H1 (cell line): ENCODE measurements at regions not wholly inside any gene's neighbourhood (a gene's known extent, or its start where the extent isn't known, plus 50 kb on each side); places are given as distances from the start of the nearest gene placed in this dataset.

Experiments
- CTCF ChIA-PET: fragments of 300-600 bp; sonication (Branson Sonifier 250); formaldehyde crosslinking; loops from one replicate; lab custom pipeline; 2021; ENCODE audit not compliant: partially characterized antibody; lab: Charles Lee
- POLR2A ChIA-PET: fragments of 300-600 bp; sonication (Branson Sonifier 250); formaldehyde crosslinking; loops from one replicate; lab custom pipeline; 2021; ENCODE audit warnings: inconsistent platforms; ENCODE audit not compliant: partially characterized antibody; lab: Charles Lee
- DNase-seq, 2 experiments: peaks; one replicate each; pipeline versions ENCODE4 v3.0.0 to v3.0.0-alpha.2; 2010 to 2022; ENCODE audit warnings: low spot score in 2 of 2, low read depth in 1 of 2, mixed read lengths in 1 of 2
- FAIRE-seq: peaks from 2 replicates; lab custom pipeline; 2011; peaks lifted over from hg19 to GRCh38; lab: Jason Lieb, UNC
- H2AFZ ChIP-seq: 2 replicates; pipeline ENCODE4 v1.8.1; 2012; ENCODE audit warnings: low read length, inconsistent platforms
- H2AK5ac ChIP-seq: 2 replicates; pipeline ENCODE4 v1.6.1; 2013; ENCODE audit warnings: low read depth, low read length
- H2BK120ac ChIP-seq: replicated peaks from 2 replicates; pipeline ENCODE3; 2013; ENCODE audit warnings: low read depth, low read length, inconsistent platforms
- H2BK12ac ChIP-seq: 2 replicates; pipeline ENCODE4 v1.6.1; 2013; ENCODE audit warnings: low read depth, low read length
- H2BK15ac ChIP-seq: 2 replicates; pipeline ENCODE4 v1.6.1; 2013; ENCODE audit warnings: low read length
- H2BK20ac ChIP-seq: 2 replicates; pipeline ENCODE4 v1.6.1; 2013; ENCODE audit warnings: low read length
- H2BK5ac ChIP-seq: 2 replicates; pipeline ENCODE4 v1.6.1; 2013; ENCODE audit warnings: low read depth, low read length
- H3K14ac ChIP-seq: 2 replicates; pipeline ENCODE4 v1.6.1; 2013; ENCODE audit warnings: inconsistent platforms; ENCODE audit not compliant: insufficient read length
- H3K18ac ChIP-seq: 2 replicates; pipeline ENCODE4 v1.6.1; 2013; ENCODE audit warnings: low read length; ENCODE audit errors: extremely low read depth
- H3K23ac ChIP-seq: 2 replicates; pipeline ENCODE4 v1.6.1; 2013; ENCODE audit warnings: inconsistent platforms; ENCODE audit not compliant: insufficient read length
- H3K23me2 ChIP-seq: 2 replicates; pipeline ENCODE4 v1.6.1; 2013; ENCODE audit warnings: low read depth, low read length
- H3K27ac ChIP-seq: 2 replicates; pipeline ENCODE4 v1.6.1; 2011; ENCODE audit warnings: low read depth, low read length, inconsistent platforms
- H3K27me3 ChIP-seq, 4 experiments: replicated peaks in 1 of 4; 1 replicate in 1 of 4; 2 replicates in 3 of 4; pipeline versions ENCODE4 v1.6.1 to v1.8.1; 2011 to 2013; ENCODE audit warnings: low read length in 3 of 4, mild to moderate bottlenecking in 3 of 4, inconsistent platforms in 2 of 4, mixed read lengths in 2 of 4, moderate library complexity in 1 of 4; ENCODE audit not compliant: control insufficient read depth in 3 of 4, insufficient read depth in 3 of 4; ENCODE audit errors: extremely low read depth in 1 of 4
- H3K36me3 ChIP-seq, 4 experiments: 2 replicates each; pipeline versions ENCODE4 v1.6.1 to v1.8.1; 2011 to 2013; ENCODE audit warnings: mild to moderate bottlenecking in 4 of 4, low read length in 3 of 4, moderate library complexity in 2 of 4, control low read depth in 1 of 4, inconsistent platforms in 1 of 4; ENCODE audit not compliant: insufficient read depth in 4 of 4, control insufficient read depth in 2 of 4
- H3K4ac ChIP-seq: replicated peaks from 2 replicates; pipeline ENCODE3; 2013; ENCODE audit warnings: low read length, low read depth, mixed read lengths, inconsistent platforms; ENCODE audit not compliant: insufficient read length
- H3K4me1 ChIP-seq, 4 experiments: replicated peaks in 1 of 4; 1 replicate in 1 of 4; 2 replicates in 3 of 4; pipeline versions ENCODE4 v1.6.1 to v1.8.1; 2011 to 2013; ENCODE audit warnings: low read length in 3 of 4, inconsistent platforms in 2 of 4, mixed read lengths in 1 of 4; ENCODE audit not compliant: insufficient read depth in 4 of 4, control insufficient read depth in 3 of 4
- H3K4me2 ChIP-seq, 2 experiments: 2 replicates each; pipeline versions ENCODE4 v1.6.1 to v1.8.1; 2011 to 2013; ENCODE audit warnings: low read depth in 2 of 2, low read length in 2 of 2, control low read depth in 1 of 2, inconsistent platforms in 1 of 2, mild to moderate bottlenecking in 1 of 2; ENCODE audit not compliant: insufficient read depth in 1 of 2
- H3K4me3 ChIP-seq, 4 experiments: fragments of 200-600, 300-600 bp in 1 of 4; sonication (generic), shearing (Covaris generic), sonication (Bioruptor Twin) in 1 of 4; 2 replicates each; pipeline versions ENCODE4 v1.5.1 to v1.8.1; 2011 to 2016; ENCODE audit warnings: low read length in 4 of 4, low read depth in 3 of 4, control low read depth in 2 of 4, inconsistent platforms in 2 of 4, mild to moderate bottlenecking in 2 of 4, mixed read lengths in 1 of 4, moderate library complexity in 1 of 4; ENCODE audit not compliant: insufficient read depth in 2 of 4; ENCODE audit errors: extremely low read depth in 1 of 4
- H3K56ac ChIP-seq: replicated peaks from 2 replicates; pipeline ENCODE3; 2013; ENCODE audit warnings: low read depth, mild to moderate bottlenecking, mixed read lengths, low read length, inconsistent platforms; ENCODE audit not compliant: insufficient read length
- H3K79me1 ChIP-seq: 2 replicates; pipeline ENCODE4 v1.6.1; 2013; ENCODE audit warnings: low read depth, low read length, control low read depth
- H3K79me2 ChIP-seq, 2 experiments: 2 replicates each; pipeline versions ENCODE4 v1.6.1 to v1.8.1; 2012 to 2013; ENCODE audit warnings: low read length in 2 of 2, mild to moderate bottlenecking in 2 of 2, inconsistent platforms in 1 of 2; ENCODE audit not compliant: insufficient read depth in 2 of 2, control insufficient read depth in 1 of 2
- H3K9ac ChIP-seq, 4 experiments: replicated peaks in 1 of 4; 1 replicate in 1 of 4; 2 replicates in 3 of 4; pipeline versions ENCODE4 v1.6.1 to v1.8.1; 2011 to 2013; ENCODE audit warnings: low read depth in 3 of 4, low read length in 3 of 4, control low read depth in 2 of 4, mild to moderate bottlenecking in 2 of 4, moderate library complexity in 2 of 4, inconsistent platforms in 1 of 4; ENCODE audit errors: extremely low read depth in 1 of 4
- H3K9me3 ChIP-seq, 2 experiments: 2 replicates each; pipeline versions ENCODE4 v1.6.1 to v1.8.1; 2012 to 2013; ENCODE audit warnings: mild to moderate bottlenecking in 2 of 2, moderate library complexity in 2 of 2, control low read depth in 1 of 2, inconsistent platforms in 1 of 2, low read depth in 1 of 2, low read length in 1 of 2, mixed read lengths in 1 of 2; ENCODE audit not compliant: insufficient read depth in 2 of 2
- H4K20me1 ChIP-seq, 2 experiments: replicated peaks in 1 of 2; 2 replicates each; pipeline versions ENCODE3 to v1.8.1; 2011 to 2013; ENCODE audit warnings: inconsistent platforms in 2 of 2, low read length in 2 of 2, mild to moderate bottlenecking in 1 of 2; ENCODE audit not compliant: insufficient read depth in 2 of 2, control insufficient read depth in 1 of 2
- H4K5ac ChIP-seq: 2 replicates; pipeline ENCODE4 v1.6.1; 2013; ENCODE audit warnings: low read length, low read depth, mixed read lengths, inconsistent platforms; ENCODE audit not compliant: insufficient read length
- H4K8ac ChIP-seq: 2 replicates; pipeline ENCODE4 v1.8.0; 2013; ENCODE audit warnings: mild to moderate bottlenecking, moderate library complexity, low read length, inconsistent platforms; ENCODE audit not compliant: insufficient read depth; ENCODE audit errors: extremely low read depth
- H4K91ac ChIP-seq: replicated peaks from 2 replicates; pipeline ENCODE3; 2013; ENCODE audit warnings: low read length, mixed read lengths, inconsistent platforms; ENCODE audit not compliant: insufficient read length
- BACH1 ChIP-seq: IDR thresholded peaks from 2 replicates; pipeline ENCODE4 v1.6.1; 2012; ENCODE audit warnings: low read length, improper control_type of control experiment
- CHD2 ChIP-seq: IDR thresholded peaks from 2 replicates; pipeline ENCODE4 v1.6.1; 2012; ENCODE audit warnings: low read length, improper control_type of control experiment
- JUND ChIP-seq: IDR thresholded peaks from 2 replicates; pipeline ENCODE4 v1.6.1; 2011; ENCODE audit warnings: mild to moderate bottlenecking, improper control_type of control experiment, low read length
- KDM1A ChIP-seq: fragments of 200-600, 300-600 bp; sonication (generic); IDR thresholded peaks from 2 replicates; pipeline ENCODE4 v1.7.1; 2016; ENCODE audit warnings: mild to moderate bottlenecking, low read length, borderline replicate concordance
- RAD21 ChIP-seq, 2 experiments: IDR thresholded peaks in 1 of 2; conservative IDR thresholded peaks in 1 of 2; 2 replicates each; pipeline ENCODE4 v1.6.1; 2011; ENCODE audit warnings: low read depth in 2 of 2, low read length in 2 of 2, improper control_type of control experiment in 1 of 2, inconsistent platforms in 1 of 2, mild to moderate bottlenecking in 1 of 2, moderate library complexity in 1 of 2
- RFX5 ChIP-seq: IDR thresholded peaks from 2 replicates; pipeline ENCODE4 v1.6.1; 2011; ENCODE audit warnings: low read depth, low read length, improper control_type of control experiment, borderline replicate concordance
- RNF2 ChIP-seq: fragments of 200-900, 300-1000 bp; sonication (generic); IDR thresholded peaks from 2 replicates; pipeline ENCODE4 v1.7.1; 2016; ENCODE audit warnings: borderline replicate concordance, low read depth, mild to moderate bottlenecking, antibody characterized with exemption, low read length; ENCODE audit not compliant: poor library complexity, severe bottlenecking; ENCODE audit errors: missing control alignments
- RXRA ChIP-seq: IDR thresholded peaks from 2 replicates; pipeline ENCODE4 v1.6.1; 2011; ENCODE audit warnings: low read depth, mild to moderate bottlenecking, low read length, moderate library complexity; ENCODE audit not compliant: insufficient read depth
- SP4 ChIP-seq: IDR thresholded peaks from 2 replicates; pipeline ENCODE4 v1.6.1; 2012; ENCODE audit warnings: low read length, inconsistent platforms
- TCF12 ChIP-seq: IDR thresholded peaks from 2 replicates; pipeline ENCODE4 v1.6.1; 2011; ENCODE audit warnings: low read depth, mild to moderate bottlenecking, low read length
- WGBS, 2 experiments: shearing (Covaris generic) in 1 of 2; methylation state at CpG; one replicate each; pipeline versions ENCODE4 v1.1.6 to v1.1.7; 2013 to 2015; ENCODE audit warnings: low lambda C conversion rate in 2 of 2, mixed read lengths in 2 of 2, inconsistent platforms in 1 of 2, low coverage in 1 of 2, missing lambda C conversion rate in 1 of 2; ENCODE audit not compliant: insufficient replicate concordance in 2 of 2, insufficient coverage in 1 of 2, insufficient read length in 1 of 2; ENCODE audit errors: extremely low coverage in 1 of 2, missing lambda C conversion rate in 1 of 2; 5-methylcytosine and 5-hydroxymethylcytosine counted together

DNA sequence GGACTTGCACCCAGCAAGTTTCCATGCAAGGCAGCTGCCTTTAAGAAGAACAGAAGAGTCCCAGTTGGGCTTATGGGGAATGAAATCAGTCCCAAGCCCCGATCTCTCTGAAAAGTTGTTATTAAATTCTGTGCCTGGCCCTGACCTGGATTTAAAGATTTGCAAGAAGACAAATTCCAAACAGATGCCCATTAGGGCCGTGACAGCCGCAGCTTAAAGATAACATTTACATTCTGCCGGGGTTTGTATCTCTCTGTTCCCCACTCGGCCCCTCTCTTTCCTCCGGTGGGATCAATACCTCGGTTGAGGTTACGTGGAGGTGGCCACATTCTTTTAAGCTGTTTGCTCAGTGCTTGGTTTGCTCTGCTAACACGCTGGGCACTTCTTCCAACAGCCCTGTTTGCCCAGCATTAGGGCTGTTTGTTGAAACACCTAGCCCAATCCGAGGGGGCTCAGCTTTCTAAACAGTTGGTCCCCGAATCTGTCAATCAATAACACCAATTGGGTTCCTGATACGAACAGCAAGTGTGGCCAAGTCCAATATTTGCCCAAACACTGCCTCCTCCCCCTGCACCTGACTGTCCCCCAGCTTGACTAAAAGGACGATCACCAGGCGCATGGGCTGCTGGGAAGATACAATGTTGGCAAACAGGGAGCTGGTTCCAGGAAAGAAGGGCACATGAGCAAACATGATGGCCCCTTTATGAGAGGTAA lies 108.6 kb downstream of the RPLP1 start:
- H3K18ac ChIP-seq: no peak overlapping the region
- no peak overlapping the region for H4K91ac ChIP-seq
- H3K4me1 ChIP-seq: peaks cover 0 to 7% (median 4%) of the 10 kb centered on the region in 4 experiments; a peak in 3 of 7 replicates
- no peaks in the 10 kb centered on the region for H3K9me3 ChIP-seq
- no peak for FAIRE-seq
- no peak overlapping the region for H3K14ac ChIP-seq
- H3K79me2 ChIP-seq: no peaks in the 10 kb centered on the region
- H2BK5ac ChIP-seq: no peak overlapping the region
- WGBS, 2 experiments: 94% methylated on average over 14 of the region's 14 CpGs; no CpG with 5 or more reads in 1 of the 2 experiments
- no peaks in the 10 kb centered on the region for H3K36me3 ChIP-seq
- TF ChIP-seq SP4 (no peak), BACH1 (no peak), RAD21 (IDR thresholded peaks at IDR 0.05 in 1 of 2, conservative IDR thresholded peaks at IDR 0.05 in 1 of 2; ENCODE audit: low read depth in 2 of 2, low read length in 2 of 2) (no peak), RFX5 (no peak), CHD2 (no peak), RXRA (no peak), KDM1A (no peak), JUND (no peak), TCF12 (no peak), RNF2 (no peak)
- no peak overlapping the region for H3K27ac ChIP-seq
- no peaks in the 10 kb centered on the region; a peak in 1 of 7 replicates for H3K27me3 ChIP-seq
- H3K9ac ChIP-seq: no peak overlapping the region
- H3K56ac ChIP-seq: no peak overlapping the region
- POLR2A ChIA-PET: interaction anchor here (1.5 kb wide), 1 partner anchor 31 kb away, joined by 4 read pairs; no protein-coding TSS in a partner anchor
- H3K79me1 ChIP-seq: no peaks in the 10 kb centered on the region
- H2BK15ac ChIP-seq: no peak overlapping the region
- no peak overlapping the region for H4K5ac ChIP-seq
- H3K4me2 ChIP-seq: no peak overlapping the region
- CTCF ChIA-PET: interaction anchor here (0.9 to 1.8 kb wide), 10 partner anchors 11 to 1249 kb away, joined by 3 to 6 read pairs (median 4); no protein-coding TSS in a partner anchor
- no peaks in the 10 kb centered on the region for H3K23me2 ChIP-seq
- H3K4me3 ChIP-seq: no peak overlapping the region
- H4K8ac ChIP-seq: 0 out of 2 replicates have a peak overlapping the region, but pooled peaks have one; percentile 4
- H4K20me1 ChIP-seq: no peaks in the 10 kb centered on the region
- H3K23ac ChIP-seq: no peak overlapping the region
- no peak for DNase-seq
- no peak overlapping the region for H2BK12ac ChIP-seq
- H3K4ac ChIP-seq: no peak overlapping the region
- no peak overlapping the region for H2AFZ ChIP-seq
- no peak overlapping the region for H2BK20ac ChIP-seq
- no peak overlapping the region for H2BK120ac ChIP-seq
- H2AK5ac ChIP-seq: no peak overlapping the region
